Sigmoid colon (tissue), 3 donors: ENCODE measurements at regions not wholly inside any gene's neighbourhood (a gene's known extent, or its start where the extent isn't known, plus 50 kb on each side); places are given as distances from the start of the nearest gene placed in this dataset.

ENCODE experiments used
- CTCF ChIP-seq, 4 experiments: fragments of 450-650 bp in 3 of 4; fragments of 200-600 bp in 1 of 4; IDR thresholded peaks; one replicate each; pipeline ENCODE4 v1.5.1; 2016 to 2019; ENCODE audit warnings: antibody characterized with exemption in 4 of 4, mild to moderate bottlenecking in 3 of 4, moderate library complexity in 2 of 4
- POLR2A ChIP-seq, 2 donors: fragments of 450-650 bp; IDR thresholded peaks; one replicate each; pipeline ENCODE4 v1.6.1; 2016; ENCODE audit warnings: antibody characterized with exemption in 2 of 2, mild to moderate bottlenecking in 2 of 2, moderate library complexity in 2 of 2

DNA sequence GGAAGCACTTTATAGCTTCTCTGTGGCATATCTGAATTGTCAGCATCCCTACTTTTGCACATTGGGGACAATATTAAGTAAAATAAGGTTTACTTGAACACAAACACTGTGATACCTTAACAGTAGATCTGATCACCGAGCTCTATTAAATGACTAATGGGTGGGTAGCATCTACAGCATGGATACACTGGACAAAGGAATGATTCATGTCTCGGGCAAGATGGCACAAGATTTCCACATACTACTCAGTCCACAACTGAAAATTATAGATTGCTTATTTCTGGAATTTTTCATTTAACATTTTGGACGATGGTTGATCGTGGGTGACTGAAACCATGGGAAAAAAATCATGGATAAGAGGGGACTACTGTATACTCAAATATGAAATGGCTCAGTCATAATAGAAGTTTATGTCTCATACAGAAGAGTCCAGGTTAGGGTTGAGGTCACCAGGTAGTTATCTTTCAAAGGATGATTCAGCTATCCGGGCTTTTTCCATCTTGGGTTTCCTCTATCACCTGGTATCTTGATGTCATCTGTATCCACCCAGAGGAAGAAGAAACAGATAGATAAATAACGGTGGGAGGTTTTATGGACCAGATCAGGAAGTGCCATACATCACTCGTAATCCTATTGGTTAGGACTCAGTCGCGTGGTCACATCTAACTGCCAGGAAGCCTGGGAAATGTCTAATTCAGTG is 320.0 kb upstream of the RARB start:
- TF ChIP-seq CTCF (IDR thresholded peaks at IDR 0.05) (no peak), POLR2A (IDR thresholded peaks at IDR 0.05) (no peak)
